HEK293 (cell line): ENCODE measurements at regions not wholly inside any gene's neighbourhood (a gene's known extent, or its start where the extent isn't known, plus 50 kb on each side); places are given as distances from the start of the nearest gene placed in this dataset.

Source experiments
- CTCF ChIP-seq: fragments of 450-650 bp; formaldehyde crosslinking; IDR thresholded peaks from 2 replicates; pipeline ENCODE4 v1.5.1; 2016; ENCODE audit warnings: missing biosample characterization, missing genetic modification characterization
- IKZF3 ChIP-seq: fragments of 450-650 bp; IDR thresholded peaks from 2 replicates; pipeline ENCODE4 v1.5.0; 2018; ENCODE audit warnings: missing biosample characterization, mild to moderate bottlenecking, missing genetic modification characterization, moderate library complexity
- PATZ1 ChIP-seq: fragments of 450-650 bp; formaldehyde crosslinking; IDR thresholded peaks from 2 replicates; pipeline ENCODE4 v1.5.1; 2016; ENCODE audit warnings: missing biosample characterization, missing genetic modification characterization
- REST ChIP-seq: fragments of 450-650 bp; formaldehyde crosslinking; IDR thresholded peaks from 2 replicates; pipeline ENCODE4 v1.5.1; 2016; ENCODE audit warnings: missing biosample characterization, missing genetic modification characterization
- SALL2 ChIP-seq: fragments of 450-650 bp; formaldehyde crosslinking; IDR thresholded peaks from 2 replicates; pipeline ENCODE4 v1.5.0; 2017; ENCODE audit warnings: missing biosample characterization, mild to moderate bottlenecking, missing genetic modification characterization, borderline replicate concordance
- SP2 ChIP-seq: fragments of 450-650 bp; formaldehyde crosslinking; IDR thresholded peaks from 2 replicates; pipeline ENCODE4 v1.5.1; 2016; ENCODE audit warnings: missing biosample characterization, missing genetic modification characterization
- ZBTB1 ChIP-seq: fragments of 450-650 bp; formaldehyde crosslinking; IDR thresholded peaks from 2 replicates; pipeline ENCODE4 v1.5.1; 2016; ENCODE audit warnings: missing biosample characterization, missing genetic modification characterization
- ZNF133 ChIP-seq: fragments of 450-650 bp; formaldehyde crosslinking; IDR thresholded peaks from 2 replicates; pipeline ENCODE4 v1.5.1; 2016; ENCODE audit warnings: missing biosample characterization, missing genetic modification characterization
- ZNF24 ChIP-seq: fragments of 450-650 bp; formaldehyde crosslinking; IDR thresholded peaks from 2 replicates; pipeline ENCODE4 v1.5.1; 2016; ENCODE audit warnings: missing biosample characterization, missing genetic modification characterization
- ZNF558 ChIP-seq: fragments of 450-650 bp; formaldehyde crosslinking; IDR thresholded peaks from 2 replicates; pipeline ENCODE4 v1.5.1; 2016; ENCODE audit warnings: missing biosample characterization, missing genetic modification characterization
- ZNF585B ChIP-seq: fragments of 450-650 bp; formaldehyde crosslinking; IDR thresholded peaks from 2 replicates; pipeline ENCODE4 v1.5.1; 2016; ENCODE audit warnings: missing biosample characterization, missing genetic modification characterization
- ZNF626 ChIP-seq: fragments of 450-650 bp; sonication (Bioruptor Pico); formaldehyde crosslinking; IDR thresholded peaks from 2 replicates; pipeline ENCODE4 v1.5.1; 2018; ENCODE audit warnings: missing biosample characterization, missing genetic modification characterization, inconsistent platforms
- ZNF704 ChIP-seq: fragments of 450-650 bp; formaldehyde crosslinking; IDR thresholded peaks from 2 replicates; pipeline ENCODE4 v1.5.1; 2016; ENCODE audit warnings: missing biosample characterization, missing genetic modification characterization

- TF ChIP-seq CTCF (tag by site-specific recombination), result no peak
- TF ChIP-seq ZNF626, result no peak
- no peak for TF ChIP-seq PATZ1 (tag by site-specific recombination)
- no peak for TF ChIP-seq ZNF585B (tag by site-specific recombination)
- TF ChIP-seq SP2, result no peak
- TF ChIP-seq ZNF133 (tag by site-specific recombination), result no peak
- no peak for TF ChIP-seq ZNF24
- TF ChIP-seq ZNF558 (tag by site-specific recombination), result no peak
- no peak for TF ChIP-seq SALL2 (tag by site-specific recombination)
- TF ChIP-seq REST, result no peak
- no peak for TF ChIP-seq ZNF704 (tag by site-specific recombination)
- TF ChIP-seq ZBTB1 (tag by site-specific recombination), result no peak
- no peak for TF ChIP-seq IKZF3 (tag by site-specific recombination)
Observed at GRCh38 chr5:125708583-125708982, 714.6 kb upstream of the GRAMD2B start.
